Peyer's patch (tissue), 4 donors: ENCODE measurements at regions not wholly inside any gene's neighbourhood (a gene's known extent, or its start where the extent isn't known, plus 50 kb on each side); places are given as distances from the start of the nearest gene placed in this dataset.

Source experiments
- CTCF ChIP-seq, 6 experiments: fragments of 450-650 bp in 4 of 6; fragments of 200-600 bp in 2 of 6; sonication (generic) in 1 of 6; IDR thresholded peaks; one replicate each; pipeline ENCODE4 v1.5.1; 2017 to 2019; ENCODE audit warnings: antibody characterized with exemption in 6 of 6, mild to moderate bottlenecking in 3 of 6, moderate library complexity in 1 of 6
- POLR2A ChIP-seq, 2 donors: fragments of 450-650 bp; IDR thresholded peaks; one replicate each; pipeline ENCODE4 v1.5.1; 2017; ENCODE audit warnings: antibody characterized with exemption in 2 of 2, mild to moderate bottlenecking in 2 of 2, moderate library complexity in 2 of 2

DNA sequence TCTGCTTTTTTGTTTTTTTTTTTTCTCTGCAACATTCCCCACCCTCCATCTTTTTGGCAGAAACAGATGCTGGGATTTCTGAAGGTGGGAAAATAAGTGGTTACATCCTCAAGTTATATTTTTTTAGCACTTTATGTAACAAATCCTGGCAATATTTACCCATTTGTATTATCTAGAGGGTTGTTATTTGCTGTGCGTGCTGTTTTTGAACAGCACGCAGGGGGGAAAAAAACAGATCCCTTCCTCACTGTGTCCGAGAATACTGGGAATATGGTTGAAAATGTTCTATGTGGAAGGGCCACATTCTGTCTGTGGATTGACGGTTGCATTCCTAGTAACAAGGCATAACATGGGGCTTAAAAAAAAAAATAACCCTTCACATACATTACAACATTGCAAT, 394.8 kb downstream of the SHISA9 start:
- TF ChIP-seq CTCF (IDR thresholded peaks at IDR 0.05) (no peak), POLR2A (IDR thresholded peaks at IDR 0.05) (no peak)
